ENCODE measurements at regions not wholly inside any gene's neighbourhood (a gene's known extent, or its start where the extent isn't known, plus 50 kb on each side); places are given as distances from the start of the nearest gene placed in this dataset.
"Not testable (repeated sequence)": the region's sequence is repeated elsewhere in the genome, so short reads cannot be mapped to it uniquely, and the experiment has no call there.

- H3K4me1 Mint-ChIP-seq; H3K9me3 Mint-ChIP-seq; H3K36me3 Mint-ChIP-seq (ENCODE audit: low read depth); ATAC-seq (replicated peaks); H3K27me3 Mint-ChIP-seq; H3K4me3 Mint-ChIP-seq; H3K27ac Mint-ChIP-seq: not testable (repeated sequence)
These were observed 66.2 kb upstream of the GPR141 start for GRCh38 chr7:37617406-37617805.

DNA sequence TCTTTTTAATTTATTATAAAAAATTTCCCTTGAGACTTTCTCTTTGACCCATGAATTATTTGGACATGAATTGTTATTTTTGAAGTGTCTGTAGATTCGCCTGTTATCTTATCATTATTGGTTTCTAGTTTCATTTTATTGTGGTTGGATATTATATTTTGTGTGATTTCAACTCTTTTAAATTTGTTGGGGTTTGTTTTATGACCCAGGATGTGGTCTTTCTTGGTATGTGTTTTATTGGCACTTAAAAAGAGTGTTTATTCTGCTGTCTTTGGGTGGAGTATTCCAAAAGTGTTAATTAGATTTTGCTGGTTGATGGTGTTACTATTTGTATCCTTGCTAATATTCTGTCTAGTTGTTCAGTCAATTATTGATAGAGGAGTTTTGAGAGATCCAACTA lies 50.5 kb upstream of the GPR141 start:
- H3K36me3 Mint-ChIP-seq (ENCODE audit: low read depth), result no peaks in the 10 kb centered on the region
- no peak overlapping the region for H3K4me3 Mint-ChIP-seq
- ATAC-seq (replicated peaks), result no peak
- peaks cover 3% of the 10 kb centered on the region for H3K9me3 Mint-ChIP-seq
- peaks cover 33% of the 10 kb centered on the region for H3K27me3 Mint-ChIP-seq
- no peak overlapping the region for H3K27ac Mint-ChIP-seq
- no peaks in the 10 kb centered on the region for H3K4me1 Mint-ChIP-seq

Measured in activated T-helper 17 cell treated with anti-CD3 and anti-CD28 coated beads, Interleukin-2, amount 50 U/mL, for 72 hours (primary cell).